Mucosa of descending colon (tissue), 3 donors: ENCODE measurements at regions not wholly inside any gene's neighbourhood (a gene's known extent, or its start where the extent isn't known, plus 50 kb on each side); places are given as distances from the start of the nearest gene placed in this dataset.
A peak's percentile ranks its signal among the peaks of the same experiment; 100 is the strongest.
"Not testable (repeated sequence)": the region's sequence is repeated elsewhere in the genome, so short reads cannot be mapped to it uniquely, and the experiment has no call there.

Experiments
- ATAC-seq: fragments of 200-7000 bp; cut with Tn5 transposase; one replicate; pipeline ENCODE4 v1.9.1; 2020; ENCODE audit warnings: mild to moderate bottlenecking, moderate library complexity
- DNase-seq, 3 donors: peaks; one replicate each; pipeline ENCODE4 v3.0.0-alpha.2; 2020
- H3K36me3 ChIP-seq: fragments of 200-600 bp; one replicate; pipeline ENCODE4 v1.8.0; 2021; ENCODE audit warnings: low read depth, mild to moderate bottlenecking
- H3K4me1 ChIP-seq: fragments of 200-600 bp; one replicate; pipeline ENCODE4 v1.8.0; 2021; ENCODE audit warnings: low read depth, mild to moderate bottlenecking
- H3K4me3 ChIP-seq: fragments of 200-600 bp; one replicate; pipeline ENCODE4 v1.8.0; 2021; ENCODE audit warnings: mild to moderate bottlenecking
- H3K9me3 ChIP-seq: fragments of 200-600 bp; one replicate; pipeline ENCODE4 v1.8.0; 2021; ENCODE audit warnings: mild to moderate bottlenecking
- CTCF ChIP-seq: fragments of 200-600 bp; IDR thresholded peaks from one replicate; pipeline ENCODE4 v1.8.0; 2022; ENCODE audit warnings: antibody characterized with exemption, mild to moderate bottlenecking
- intact Hi-C, 2 donors: fragments of 100-400 bp; cut with DNase I in 1 of 2; cut with micrococcal nuclease in 1 of 2; formaldehyde crosslinking; loops; one replicate each; pipeline versions ENCODE4 v1.11.0 to v1.11.1; 2022; cut with DNase I, micrococcal nuclease
- donor health status: DM: no; HTN: no; CAD: no; lungs with moderate emphysema.
- donor health status: DM: no; HTN: no; CAD: no.
- donor health status: DM: no; HTN: yes; CAD: no.

DNA sequence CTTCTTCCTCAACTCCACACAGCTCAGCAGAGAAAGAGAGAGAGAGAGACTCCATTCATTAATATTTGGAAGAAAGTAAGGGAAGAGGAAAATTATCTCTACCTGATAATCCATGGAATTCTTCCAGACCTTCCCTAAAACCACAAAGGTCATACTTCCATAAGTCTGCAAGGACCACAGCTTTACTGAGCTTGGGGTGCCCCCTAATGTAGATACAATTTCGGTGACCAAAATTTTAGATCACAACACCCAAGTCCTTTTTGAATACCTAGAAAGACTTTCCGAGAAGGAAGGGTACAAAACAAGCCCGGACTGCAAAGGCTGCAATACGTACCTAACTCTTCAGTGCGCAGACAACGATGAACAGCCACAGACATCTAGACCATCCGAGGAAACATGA is 523.9 kb downstream of the GLUD2 start:
- H3K4me3 ChIP-seq = no peak overlapping the region

DNA sequence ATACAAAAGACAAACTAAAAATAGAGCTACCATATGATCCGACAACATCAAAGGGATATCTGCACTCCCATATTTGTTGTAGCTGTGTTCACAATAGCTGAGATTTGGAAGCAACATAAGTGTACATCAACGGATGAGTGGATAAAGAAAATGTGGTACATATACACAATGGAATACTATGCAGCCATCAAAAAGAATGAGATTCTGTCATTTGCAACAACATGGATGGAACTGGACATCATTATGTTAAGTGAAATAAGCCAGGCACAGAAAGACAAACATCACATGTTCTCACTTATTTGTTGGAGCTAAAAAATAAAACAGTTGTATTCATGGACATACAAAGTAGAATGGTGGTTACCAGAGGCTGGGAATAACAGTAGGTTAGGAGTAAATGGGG is 527.0 kb downstream of the GLUD2 start:
- H3K4me1 ChIP-seq, H3K9me3 ChIP-seq, H3K4me3 ChIP-seq, H3K36me3 ChIP-seq, ATAC-seq, DNase-seq: not testable (repeated sequence)
- intact Hi-C loops = loop anchor here in 1 of 2 donors (10.0 kb wide), 1 partner anchor 270 kb away; no protein-coding TSS in a partner anchor

More for the DNA sequence above, 523.9 kb downstream of the GLUD2 start:
- DNase-seq (no peak), ATAC-seq (no peak)
- Histone ChIP-seq H3K36me3 (no peaks in the 10 kb centered on the region), H3K4me1 (no peaks in the 10 kb centered on the region), H3K9me3 (no peaks in the 10 kb centered on the region)
- no peak for TF ChIP-seq CTCF
- intact Hi-C loops = loop anchor here in 1 of 2 donors (10.0 kb wide), 1 partner anchor 267 kb away; no protein-coding TSS in a partner anchor

- Histone ChIP-seq H3K36me3 (no peaks in the 10 kb centered on the region), H3K9me3 (no peaks in the 10 kb centered on the region), H3K4me1 (no peaks in the 10 kb centered on the region), H3K4me3 (no peak overlapping the region)
- intact Hi-C loops = loop anchor here in 1 of 2 donors (10.0 kb wide), 1 partner anchor 274 kb away; no protein-coding TSS in a partner anchor
- ATAC-seq = no peak
- no peak for TF ChIP-seq CTCF
- peak in 1 of 3 donors; percentile 28 for DNase-seq
These were observed 531.8 kb downstream of the GLUD2 start for GRCh38 chrX:121579016-121579760.

- H3K9me3 ChIP-seq = no peaks in the 10 kb centered on the region
- H3K4me3 ChIP-seq = no peak overlapping the region
- DNase-seq (no peak), ATAC-seq (no peak)
- H3K4me1 ChIP-seq = no peaks in the 10 kb centered on the region
- H3K36me3 ChIP-seq = no peaks in the 10 kb centered on the region
- intact Hi-C loops = no loop called here
- TF ChIP-seq CTCF = no peak
These were observed 534.5 kb downstream of the GLUD2 start for GRCh38 chrX:121581885-121582284.

DNA sequence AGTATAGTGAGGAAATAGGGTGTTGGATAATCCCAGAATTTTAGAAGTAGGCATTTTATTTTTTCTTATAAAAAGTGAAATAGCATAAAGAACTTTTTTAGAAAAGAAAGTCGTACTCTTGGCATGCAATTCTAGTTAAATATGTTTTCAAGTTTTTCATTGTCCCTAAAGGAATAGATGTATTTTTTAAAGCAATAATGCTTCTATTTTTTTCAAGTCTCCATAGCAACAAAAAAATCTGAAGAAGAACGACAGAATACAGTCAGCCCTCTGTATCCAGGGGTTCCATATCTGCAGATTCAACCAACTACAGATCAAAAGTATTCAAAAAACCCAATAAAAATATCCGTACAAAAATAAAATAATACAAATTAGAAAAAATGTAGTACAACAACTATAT is 538.2 kb downstream of the GLUD2 start:
- TF ChIP-seq CTCF = no peak
- no peaks in the 10 kb centered on the region for H3K9me3 ChIP-seq

DNA sequence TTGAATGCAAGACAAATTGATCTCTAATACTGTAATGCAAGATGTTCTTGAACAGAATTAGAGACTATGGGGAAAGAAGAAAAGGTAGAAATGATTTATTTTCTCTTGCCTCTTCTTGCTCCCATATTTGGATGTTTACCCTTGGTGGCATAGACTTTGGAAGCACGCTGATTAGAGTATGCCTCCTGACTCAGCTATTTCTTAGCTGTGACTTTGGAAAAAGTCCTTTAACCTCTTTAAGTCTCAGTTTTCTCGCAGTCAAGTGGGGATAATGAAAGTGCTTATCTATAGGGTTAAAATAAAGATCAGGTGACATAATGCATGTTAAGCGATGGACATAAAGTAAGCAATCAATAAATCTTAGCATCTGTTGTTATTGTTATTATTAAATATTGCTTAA is 545.5 kb downstream of the GLUD2 start:
- H3K4me1 ChIP-seq = no peaks in the 10 kb centered on the region
- no peak for DNase-seq
- intact Hi-C loops = no loop called here
- H3K36me3 ChIP-seq = no peaks in the 10 kb centered on the region
- no peak for ATAC-seq
- TF ChIP-seq CTCF = no peak
- H3K4me3 ChIP-seq = no peak overlapping the region
- no peaks in the 10 kb centered on the region for H3K9me3 ChIP-seq

More for the DNA sequence above, 538.2 kb downstream of the GLUD2 start:
- Histone ChIP-seq H3K4me1 (no peaks in the 10 kb centered on the region), H3K4me3 (no peak overlapping the region), H3K36me3 (no peaks in the 10 kb centered on the region)
- no peak for DNase-seq
- intact Hi-C loops = no loop called here
- no peak for ATAC-seq
